OCI-LY1 (cell line): ENCODE measurements at regions not wholly inside any gene's neighbourhood (a gene's known extent, or its start where the extent isn't known, plus 50 kb on each side); places are given as distances from the start of the nearest gene placed in this dataset.

ENCODE experiments used
- EZH2 ChIP-seq: fragments of 200-600 bp; sonication (generic), shearing (Covaris generic); IDR thresholded peaks from 2 replicates; pipeline ENCODE4 v1.8.0; 2017; ENCODE audit warnings: borderline replicate concordance, mixed run types, mild to moderate bottlenecking, antibody characterized with exemption, low read length, moderate library complexity, mixed read lengths
- TF ChIP-seq, protein P1 (sequence below): fragments of 200-600 bp; sonication (generic), shearing (Covaris generic); IDR thresholded peaks from 2 replicates; pipeline ENCODE4 v1.5.1; 2017; ENCODE audit warnings: mild to moderate bottlenecking, antibody characterized with exemption, low read length, moderate library complexity, mixed read lengths

GRCh38 chr1:104125970-104126369, 376.3 kb downstream of the AMY1C start:
- TF ChIP-seq, protein P1, sequence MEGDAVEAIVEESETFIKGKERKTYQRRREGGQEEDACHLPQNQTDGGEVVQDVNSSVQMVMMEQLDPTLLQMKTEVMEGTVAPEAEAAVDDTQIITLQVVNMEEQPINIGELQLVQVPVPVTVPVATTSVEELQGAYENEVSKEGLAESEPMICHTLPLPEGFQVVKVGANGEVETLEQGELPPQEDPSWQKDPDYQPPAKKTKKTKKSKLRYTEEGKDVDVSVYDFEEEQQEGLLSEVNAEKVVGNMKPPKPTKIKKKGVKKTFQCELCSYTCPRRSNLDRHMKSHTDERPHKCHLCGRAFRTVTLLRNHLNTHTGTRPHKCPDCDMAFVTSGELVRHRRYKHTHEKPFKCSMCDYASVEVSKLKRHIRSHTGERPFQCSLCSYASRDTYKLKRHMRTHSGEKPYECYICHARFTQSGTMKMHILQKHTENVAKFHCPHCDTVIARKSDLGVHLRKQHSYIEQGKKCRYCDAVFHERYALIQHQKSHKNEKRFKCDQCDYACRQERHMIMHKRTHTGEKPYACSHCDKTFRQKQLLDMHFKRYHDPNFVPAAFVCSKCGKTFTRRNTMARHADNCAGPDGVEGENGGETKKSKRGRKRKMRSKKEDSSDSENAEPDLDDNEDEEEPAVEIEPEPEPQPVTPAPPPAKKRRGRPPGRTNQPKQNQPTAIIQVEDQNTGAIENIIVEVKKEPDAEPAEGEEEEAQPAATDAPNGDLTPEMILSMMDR, result no peak
- no peak for TF ChIP-seq EZH2
